GM18526 (cell line): ENCODE measurements at regions not wholly inside any gene's neighbourhood (a gene's known extent, or its start where the extent isn't known, plus 50 kb on each side); places are given as distances from the start of the nearest gene placed in this dataset.

Experiments used
- POLR2A ChIP-seq: IDR thresholded peaks from 3 replicates; pipeline ENCODE4 v1.6.1; 2011; ENCODE audit not compliant: insufficient read length; ENCODE audit errors: extremely low read depth

DNA sequence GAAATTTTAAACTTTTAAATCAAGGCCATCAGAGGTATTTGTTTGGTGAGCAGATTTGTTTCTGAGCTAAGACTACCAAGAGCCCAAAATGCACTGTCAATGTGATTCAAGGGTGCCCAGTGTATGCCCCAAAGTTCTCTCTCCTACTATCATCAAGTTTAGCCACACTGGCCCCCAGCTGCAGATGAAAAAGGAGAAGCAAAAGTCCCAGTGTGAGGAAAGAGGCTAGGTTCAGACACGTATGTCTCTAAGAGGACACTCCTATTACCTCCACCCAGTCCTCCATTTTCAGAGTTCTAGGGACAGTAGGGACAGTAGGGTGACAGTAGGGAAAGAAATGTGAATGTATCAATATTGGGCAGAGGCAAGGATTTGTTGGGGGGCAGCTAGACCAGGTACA, 230.8 kb downstream of the CD83 start:
- TF ChIP-seq POLR2A, result no peak

- TF ChIP-seq POLR2A, result no peak
These were observed 231.9 kb downstream of the CD83 start for GRCh38 chr6:14349507-14349906.

DNA sequence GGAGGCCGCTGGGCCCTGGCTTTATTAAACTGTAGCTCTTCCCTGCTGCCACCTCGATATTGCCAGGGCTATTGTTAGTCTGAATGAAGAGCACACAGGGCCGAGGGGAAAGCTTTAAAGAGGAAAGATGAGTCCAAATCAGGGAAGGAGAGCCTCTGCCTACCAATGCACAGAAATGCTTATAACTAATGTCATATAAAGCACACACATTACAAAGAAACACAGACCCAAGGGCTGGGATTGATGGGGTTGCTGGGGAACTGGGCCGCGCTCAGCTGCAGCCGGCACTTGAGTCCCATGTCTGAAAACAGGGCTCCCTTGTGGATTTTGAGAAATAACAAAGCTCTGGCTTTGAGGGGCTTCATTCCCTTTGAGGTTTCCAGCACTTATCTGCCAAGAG, 232.6 kb downstream of the CD83 start:
- no peak for TF ChIP-seq POLR2A

DNA sequence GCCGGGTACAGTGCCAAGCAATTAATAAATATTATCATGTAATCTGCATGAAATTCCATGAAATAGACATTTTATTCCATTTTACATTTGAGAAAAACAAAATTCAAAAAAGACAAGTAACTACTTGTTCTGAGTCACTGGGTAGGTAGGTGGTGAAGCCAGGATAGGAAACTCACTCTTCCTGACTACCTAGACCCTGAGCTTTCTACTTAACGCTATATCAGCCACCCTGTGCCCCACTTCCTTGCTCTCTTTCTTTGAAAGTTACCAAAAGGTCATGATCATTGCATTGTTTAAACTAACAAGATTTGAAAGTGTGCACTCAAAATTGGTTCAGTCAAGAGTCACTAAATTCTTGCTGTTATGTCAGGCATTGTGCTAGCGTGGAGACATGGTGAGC, 235.7 kb downstream of the CD83 start:
- TF ChIP-seq POLR2A, result no peak

DNA sequence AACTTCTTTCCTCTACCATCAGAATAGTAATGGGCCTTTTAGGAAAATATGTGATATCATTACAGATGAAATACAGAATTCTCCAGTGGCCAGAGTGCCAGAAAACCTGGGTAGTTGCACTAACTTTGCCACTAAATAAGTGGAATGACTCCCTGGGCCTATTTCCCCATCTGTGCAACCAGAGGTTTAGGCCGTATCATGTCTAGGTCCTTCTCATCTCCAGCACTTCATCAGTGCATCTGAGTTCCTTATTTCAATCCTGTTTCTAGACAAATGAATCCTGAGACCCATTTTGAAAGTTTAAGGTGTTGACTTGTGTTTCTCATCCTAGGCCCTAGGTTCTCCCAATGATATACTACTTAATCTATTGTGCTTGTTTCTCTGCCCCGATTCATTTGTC, 236.2 kb downstream of the CD83 start:
- TF ChIP-seq POLR2A, result no peak

GRCh38 chr6:14354919-14355572, 237.5 kb downstream of the CD83 start:
- no peak for TF ChIP-seq POLR2A

- TF ChIP-seq POLR2A, result no peak
These were observed 241.9 kb downstream of the CD83 start for GRCh38 chr6:14359438-14359837.

- no peak for TF ChIP-seq POLR2A
These were observed 243.0 kb downstream of the CD83 start for GRCh38 chr6:14360565-14360964.

DNA sequence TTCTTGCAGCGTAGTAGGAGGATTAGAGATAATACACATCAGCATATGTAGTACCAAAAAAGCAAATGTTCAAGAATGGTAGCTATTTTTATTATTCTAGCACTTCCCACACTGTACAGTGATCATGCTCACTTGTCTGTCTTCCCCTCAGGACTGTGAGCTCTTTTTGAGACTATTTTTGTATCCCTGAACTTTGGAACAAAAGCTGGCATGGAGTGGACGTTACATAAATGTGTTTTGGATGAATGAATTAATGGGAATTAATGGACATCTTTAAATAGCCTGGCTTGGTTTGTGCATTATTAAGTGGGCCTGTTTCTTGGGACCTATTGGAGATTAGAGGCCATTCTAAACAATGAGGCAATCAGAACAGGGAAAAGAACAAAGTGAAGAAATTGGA, 243.7 kb downstream of the CD83 start:
- no peak for TF ChIP-seq POLR2A

DNA sequence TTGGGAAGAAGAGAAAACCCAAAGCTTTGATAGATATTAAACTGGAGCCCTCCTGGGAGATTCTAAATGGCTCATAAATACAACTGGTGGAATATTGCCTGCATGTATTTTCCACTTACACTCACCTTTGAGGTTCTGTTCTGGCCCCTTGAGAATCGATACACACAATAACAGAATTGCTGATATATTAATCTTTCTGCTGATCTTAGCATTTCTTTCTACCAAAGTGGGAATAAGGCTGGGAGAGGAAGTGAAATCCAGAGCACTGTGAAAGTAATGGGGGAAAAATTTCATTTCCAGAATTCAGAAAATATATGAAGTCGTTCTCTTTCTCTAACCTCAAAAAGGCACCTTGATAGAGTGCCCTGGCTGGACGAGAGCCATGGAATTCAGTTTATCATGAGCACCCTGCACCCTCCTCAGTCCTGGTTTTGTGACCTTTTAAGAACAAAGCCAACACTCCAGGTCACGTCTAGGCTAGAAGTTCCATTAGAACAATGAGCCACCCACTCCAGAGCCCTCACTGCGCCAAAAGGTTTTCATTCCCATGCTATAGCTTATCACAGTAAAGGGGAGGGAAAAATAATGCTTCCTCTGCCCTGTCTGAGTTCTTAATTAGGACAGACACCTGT, 244.5 kb downstream of the CD83 start:
- no peak for TF ChIP-seq POLR2A

- no peak for TF ChIP-seq POLR2A
These were observed 246.8 kb downstream of the CD83 start for GRCh38 chr6:14364370-14364769.

GRCh38 chr6:14365393-14365792, 247.8 kb downstream of the CD83 start:
- no peak for TF ChIP-seq POLR2A

GRCh38 chr6:14366315-14366714, 248.7 kb downstream of the CD83 start:
- TF ChIP-seq POLR2A, result no peak

DNA sequence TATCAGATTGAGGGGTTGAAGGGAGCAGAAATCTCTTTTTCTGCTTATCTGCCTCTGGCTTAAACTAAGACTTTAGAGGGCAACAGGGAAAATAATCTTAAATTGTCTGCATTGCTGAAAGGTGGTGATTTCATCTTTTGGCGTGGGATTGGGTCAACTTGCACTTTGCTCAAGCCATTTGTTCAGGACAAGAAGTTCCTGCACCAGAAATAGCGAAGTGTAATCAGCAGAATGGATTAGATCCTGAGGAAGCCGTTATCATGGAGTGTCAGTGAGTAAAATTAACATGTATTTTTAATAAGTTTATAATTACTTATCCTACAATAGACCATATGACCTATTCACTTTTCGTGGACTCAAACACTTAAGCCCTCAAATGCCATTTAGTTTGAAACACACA, 249.3 kb downstream of the CD83 start:
- no peak for TF ChIP-seq POLR2A

GRCh38 chr6:14367296-14367695, 249.7 kb downstream of the CD83 start:
- no peak for TF ChIP-seq POLR2A

GRCh38 chr6:14369717-14370116, 252.1 kb downstream of the CD83 start:
- TF ChIP-seq POLR2A, result no peak

DNA sequence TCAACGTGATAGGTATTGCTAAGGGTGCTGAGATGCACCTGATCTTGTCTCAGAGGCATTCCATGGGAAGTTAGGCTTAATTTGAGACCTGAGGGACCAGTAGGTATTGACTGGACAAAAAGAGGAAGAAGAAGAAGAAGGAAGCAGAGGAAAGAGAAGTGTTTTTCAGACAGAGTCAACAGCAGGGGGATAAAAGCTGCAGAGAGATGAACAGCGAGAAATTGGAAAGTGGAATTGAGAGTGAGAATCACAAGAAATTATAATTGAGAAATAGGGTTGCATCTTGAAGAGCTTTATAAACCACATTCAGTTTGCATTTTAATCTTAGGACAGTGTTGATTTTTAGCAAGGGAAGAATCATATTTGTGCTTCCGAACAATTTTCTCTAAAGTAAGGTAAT, 254.0 kb downstream of the CD83 start:
- TF ChIP-seq POLR2A, result no peak
